Mesenchymal stem cell (in vitro differentiated cells and primary cell): ENCODE measurements at regions not wholly inside any gene's neighbourhood (a gene's known extent, or its start where the extent isn't known, plus 50 kb on each side); places are given as distances from the start of the nearest gene placed in this dataset.

Experiments
- DNase-seq: peaks from one replicate; pipeline ENCODE4 v3.0.0-alpha.2; 2013
- H2AFZ ChIP-seq: one replicate; pipeline ENCODE4 v1.6.1; 2013; ENCODE audit warnings: low read depth, mild to moderate bottlenecking, control low read depth, inconsistent platforms, low read length, moderate library complexity
- H2AK5ac ChIP-seq: 2 replicates; pipeline ENCODE4 v1.6.1; 2013; ENCODE audit warnings: low read length, moderate library complexity, mild to moderate bottlenecking, inconsistent platforms; ENCODE audit not compliant: severe bottlenecking
- H2BK120ac ChIP-seq: one replicate; pipeline ENCODE4 v1.6.1; 2013; ENCODE audit warnings: low read depth, mild to moderate bottlenecking, inconsistent platforms, low read length, moderate library complexity
- H2BK12ac ChIP-seq, 2 experiments: one replicate each; pipeline ENCODE4 v1.6.1; 2013; ENCODE audit warnings: inconsistent platforms in 2 of 2, low read length in 2 of 2, mild to moderate bottlenecking in 2 of 2, moderate library complexity in 2 of 2, control low read depth in 1 of 2
- H2BK15ac ChIP-seq: one replicate; pipeline ENCODE4 v1.6.1; 2013; ENCODE audit warnings: mild to moderate bottlenecking, low read depth, inconsistent platforms; ENCODE audit not compliant: poor library complexity, severe bottlenecking
- H2BK5ac ChIP-seq: 2 replicates; pipeline ENCODE4 v1.6.1; 2013; ENCODE audit warnings: low read depth, mild to moderate bottlenecking, low read length, control low read depth, inconsistent platforms; ENCODE audit not compliant: poor library complexity, severe bottlenecking
- H3K14ac ChIP-seq, 2 experiments: one replicate each; pipeline ENCODE4 v1.6.1; 2013; ENCODE audit warnings: inconsistent platforms in 2 of 2, low read length in 2 of 2, control low read depth in 1 of 2, mild to moderate bottlenecking in 1 of 2, moderate library complexity in 1 of 2
- H3K18ac ChIP-seq, 2 experiments: one replicate each; pipeline ENCODE4 v1.6.1; 2013; ENCODE audit warnings: inconsistent platforms in 2 of 2, low read length in 2 of 2, control low read depth in 1 of 2, low read depth in 1 of 2, mild to moderate bottlenecking in 1 of 2
- H3K23ac ChIP-seq, 2 experiments: one replicate each; pipeline ENCODE4 v1.6.1; 2013; ENCODE audit warnings: inconsistent platforms in 2 of 2, low read length in 2 of 2, mild to moderate bottlenecking in 2 of 2, moderate library complexity in 2 of 2, control low read depth in 1 of 2
- H3K27ac ChIP-seq: 2 replicates; pipeline ENCODE4 v1.5.1; 2013; ENCODE audit warnings: mild to moderate bottlenecking, moderate library complexity, low read length, control low read depth, inconsistent platforms; ENCODE audit not compliant: poor library complexity, severe bottlenecking
- H3K27me3 ChIP-seq, 2 experiments: 2 replicates each; pipeline versions ENCODE4 v1.6.1 to v1.7.0; 2013; ENCODE audit warnings: low read length in 2 of 2, mild to moderate bottlenecking in 2 of 2, moderate library complexity in 2 of 2, control low read depth in 1 of 2, inconsistent platforms in 1 of 2; ENCODE audit not compliant: control insufficient read depth in 1 of 2, insufficient read depth in 1 of 2
- H3K36me3 ChIP-seq, 2 experiments: 2 replicates each; pipeline versions ENCODE4 v1.6.1 to v1.7.0; 2013; ENCODE audit warnings: low read length in 2 of 2, control low read depth in 1 of 2, inconsistent platforms in 1 of 2, low read depth in 1 of 2, mild to moderate bottlenecking in 1 of 2; ENCODE audit not compliant: insufficient read depth in 2 of 2, control insufficient read depth in 1 of 2
- H3K4ac ChIP-seq, 2 experiments: one replicate each; pipeline ENCODE4 v1.6.1; 2013; ENCODE audit warnings: inconsistent platforms in 2 of 2, low read length in 2 of 2, mild to moderate bottlenecking in 2 of 2, moderate library complexity in 2 of 2, control low read depth in 1 of 2, low read depth in 1 of 2
- H3K4me1 ChIP-seq: 2 replicates; pipeline ENCODE4 v1.6.1; 2013; ENCODE audit warnings: low read depth, low read length, control low read depth; ENCODE audit not compliant: control insufficient read depth, insufficient read depth
- H3K4me2 ChIP-seq: 2 replicates; pipeline ENCODE4 v1.6.1; 2013; ENCODE audit warnings: low read length, mild to moderate bottlenecking, inconsistent platforms; ENCODE audit not compliant: poor library complexity, severe bottlenecking
- H3K4me3 ChIP-seq, 2 experiments: 2 replicates each; pipeline versions ENCODE4 v1.5.1 to v1.7.0; 2013; ENCODE audit warnings: low read length in 2 of 2, mild to moderate bottlenecking in 2 of 2, control low read depth in 1 of 2, low read depth in 1 of 2; ENCODE audit not compliant: insufficient read depth in 1 of 2
- H3K79me1 ChIP-seq: replicated peaks from 2 replicates; pipeline ENCODE4 v1.6.1; 2013; ENCODE audit warnings: mild to moderate bottlenecking, control low read depth, low read length, inconsistent platforms; ENCODE audit not compliant: poor library complexity, severe bottlenecking
- H3K9ac ChIP-seq: 2 replicates; pipeline ENCODE4 v1.7.0; 2013; ENCODE audit warnings: mild to moderate bottlenecking, low read length, moderate library complexity
- H3K9me3 ChIP-seq: 2 replicates; pipeline ENCODE4 v1.7.0; 2013; ENCODE audit warnings: mild to moderate bottlenecking, low read length; ENCODE audit not compliant: control insufficient read depth
- H4K8ac ChIP-seq: one replicate; pipeline ENCODE4 v1.6.1; 2013; ENCODE audit warnings: inconsistent platforms, mild to moderate bottlenecking, low read length, moderate library complexity
- H4K91ac ChIP-seq: one replicate; pipeline ENCODE4 v1.6.1; 2013; ENCODE audit warnings: mild to moderate bottlenecking, low read length, inconsistent platforms
- WGBS: methylation state at CpG from one replicate; pipeline ENCODE4 v1.1.7; 2013; ENCODE audit warnings: mixed read lengths; 5-methylcytosine and 5-hydroxymethylcytosine counted together

DNA sequence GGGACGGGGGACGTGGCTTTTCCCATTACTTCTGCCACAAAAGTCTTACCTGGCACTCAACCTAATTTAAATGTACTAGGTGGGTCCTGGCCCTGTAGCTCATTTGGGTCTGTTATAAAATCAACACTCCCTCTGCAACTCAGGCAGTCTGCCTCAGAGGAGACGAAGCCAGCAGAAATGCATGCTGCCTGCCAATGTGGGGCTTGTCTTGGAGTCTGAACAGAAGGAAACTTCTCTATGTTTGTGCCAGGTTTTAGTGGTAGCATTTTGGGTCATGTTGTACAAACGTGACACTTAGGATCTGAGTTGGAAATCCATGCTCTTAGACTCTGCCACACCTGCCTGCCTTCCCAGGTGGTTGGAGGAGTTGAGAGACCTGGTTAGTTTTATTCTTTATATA is 292.5 kb upstream of the FAM98A start:
- Histone ChIP-seq H3K18ac (no peak overlapping the region), H3K79me1 (no peaks in the 10 kb centered on the region), H2BK5ac (no peak overlapping the region), H3K9me3 (peaks cover 16% of the 10 kb centered on the region), H2BK15ac (no peak overlapping the region), H2BK12ac (no peak overlapping the region), H2AK5ac (no peak overlapping the region), H3K27ac (no peak overlapping the region), H3K36me3 (no peaks in the 10 kb centered on the region), H3K23ac (no peak overlapping the region), H3K27me3 (no peaks in the 10 kb centered on the region), H2AFZ (no peak overlapping the region), H2BK120ac (no peak overlapping the region), H3K4me2 (no peak overlapping the region), H3K9ac (no peak overlapping the region), H3K4me1 (no peaks in the 10 kb centered on the region), H3K14ac (no peak overlapping the region), H3K4ac (no peak overlapping the region), H3K4me3 (no peak overlapping the region), H4K8ac (no peak overlapping the region), H4K91ac (no peak overlapping the region)
- WGBS = 53% methylated on average over 4 of the region's 4 CpGs
- DNase-seq = no peak

GRCh38 chr2:33890686-33891085 is 291.6 kb upstream of the FAM98A start:
- Histone ChIP-seq H3K9ac (no peak overlapping the region), H2BK15ac (no peak overlapping the region), H3K27me3 (no peaks in the 10 kb centered on the region), H4K8ac (no peak overlapping the region), H3K4me1 (no peaks in the 10 kb centered on the region), H3K14ac (no peak overlapping the region), H2BK5ac (no peak overlapping the region), H3K4me2 (no peak overlapping the region), H2AK5ac (no peak overlapping the region), H3K9me3 (peaks cover 16% of the 10 kb centered on the region), H3K4me3 (no peak overlapping the region), H4K91ac (no peak overlapping the region), H2AFZ (no peak overlapping the region), H2BK12ac (no peak overlapping the region), H3K79me1 (no peaks in the 10 kb centered on the region), H3K27ac (no peak overlapping the region), H3K18ac (no peak overlapping the region), H3K36me3 (no peaks in the 10 kb centered on the region), H3K23ac (no peak overlapping the region), H3K4ac (no peak overlapping the region), H2BK120ac (no peak overlapping the region)
- DNase-seq = no peak
- WGBS = 95% methylated on average over 6 of the region's 6 CpGs

- H3K27ac ChIP-seq = no peak overlapping the region
- H3K4me3 ChIP-seq = no peak overlapping the region
- H3K18ac ChIP-seq = no peak overlapping the region
- H3K4me2 ChIP-seq = no peak overlapping the region
- H2BK120ac ChIP-seq = no peak overlapping the region
- H3K27me3 ChIP-seq = no peaks in the 10 kb centered on the region
- no peak overlapping the region for H3K23ac ChIP-seq
- H3K14ac ChIP-seq = no peak overlapping the region
- H2BK5ac ChIP-seq = no peak overlapping the region
- H3K4me1 ChIP-seq = no peaks in the 10 kb centered on the region
- no peak overlapping the region for H3K9ac ChIP-seq
- H4K91ac ChIP-seq = no peak overlapping the region
- H3K36me3 ChIP-seq = no peaks in the 10 kb centered on the region
- H3K4ac ChIP-seq = no peak overlapping the region
- no peak for DNase-seq
- no peak overlapping the region for H2BK15ac ChIP-seq
- H2BK12ac ChIP-seq = no peak overlapping the region
- WGBS = 72% methylated on average over 5 of the region's 6 CpGs
- H2AK5ac ChIP-seq = no peak overlapping the region
- H3K9me3 ChIP-seq = peaks cover 4% of the 10 kb centered on the region
- H2AFZ ChIP-seq = no peak overlapping the region
- no peaks in the 10 kb centered on the region for H3K79me1 ChIP-seq
- no peak overlapping the region for H4K8ac ChIP-seq
These were observed 278.4 kb upstream of the FAM98A start for GRCh38 chr2:33877348-33878016.

GRCh38 chr2:33873076-33873605 is 274.0 kb upstream of the FAM98A start:
- Histone ChIP-seq H3K36me3 (no peaks in the 10 kb centered on the region), H2BK5ac (no peak overlapping the region), H3K27me3 (no peaks in the 10 kb centered on the region), H2AK5ac (no peak overlapping the region), H2BK15ac (no peak overlapping the region), H3K4me2 (no peak overlapping the region), H4K91ac (no peak overlapping the region), H3K23ac (no peak overlapping the region), H3K14ac (no peak overlapping the region), H2AFZ (no peak overlapping the region), H3K9ac (no peak overlapping the region), H3K27ac (no peak overlapping the region), H3K18ac (no peak overlapping the region), H3K4ac (no peak overlapping the region), H3K4me1 (no peaks in the 10 kb centered on the region), H3K79me1 (no peaks in the 10 kb centered on the region), H3K4me3 (no peak overlapping the region), H4K8ac (no peak overlapping the region), H2BK120ac (no peak overlapping the region), H3K9me3 (peaks cover 18% of the 10 kb centered on the region), H2BK12ac (no peak overlapping the region)
- WGBS = 100% methylated on average over 1 of the region's 1 CpG
- DNase-seq = no peak
